ENCODE measurements at regions not wholly inside any gene's neighbourhood (a gene's known extent, or its start where the extent isn't known, plus 50 kb on each side); places are given as distances from the start of the nearest gene placed in this dataset.

DNA sequence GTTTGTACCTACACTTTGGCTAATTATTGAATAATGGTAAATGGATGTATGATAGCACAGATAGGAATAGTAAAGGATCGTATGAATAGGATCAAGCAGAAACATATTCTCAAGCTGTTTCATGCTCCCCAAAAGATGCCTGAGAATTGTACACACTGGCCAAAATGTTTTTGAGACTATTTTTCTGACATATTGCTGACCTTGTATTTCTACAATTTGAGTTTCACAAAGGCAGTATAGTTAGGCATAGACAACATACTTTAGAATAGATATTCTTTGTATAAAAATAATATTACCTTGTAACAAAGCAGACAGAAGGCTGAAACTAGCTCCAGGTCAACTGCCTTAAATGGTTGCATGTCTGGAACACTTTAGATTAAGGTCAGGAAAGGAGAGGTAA is 598.4 kb downstream of the COL12A1 start:
- ATAC-seq (ENCODE audit: insufficient read depth, low read depth): no peak
- DNase-seq: no peak
- no peak overlapping the region for H3K9ac ChIP-seq (ENCODE audit: low read depth, low read length)
- no peaks in the 10 kb centered on the region for H3K79me2 ChIP-seq (ENCODE audit: insufficient read depth, low read length)
- TF ChIP-seq, protein P1, sequence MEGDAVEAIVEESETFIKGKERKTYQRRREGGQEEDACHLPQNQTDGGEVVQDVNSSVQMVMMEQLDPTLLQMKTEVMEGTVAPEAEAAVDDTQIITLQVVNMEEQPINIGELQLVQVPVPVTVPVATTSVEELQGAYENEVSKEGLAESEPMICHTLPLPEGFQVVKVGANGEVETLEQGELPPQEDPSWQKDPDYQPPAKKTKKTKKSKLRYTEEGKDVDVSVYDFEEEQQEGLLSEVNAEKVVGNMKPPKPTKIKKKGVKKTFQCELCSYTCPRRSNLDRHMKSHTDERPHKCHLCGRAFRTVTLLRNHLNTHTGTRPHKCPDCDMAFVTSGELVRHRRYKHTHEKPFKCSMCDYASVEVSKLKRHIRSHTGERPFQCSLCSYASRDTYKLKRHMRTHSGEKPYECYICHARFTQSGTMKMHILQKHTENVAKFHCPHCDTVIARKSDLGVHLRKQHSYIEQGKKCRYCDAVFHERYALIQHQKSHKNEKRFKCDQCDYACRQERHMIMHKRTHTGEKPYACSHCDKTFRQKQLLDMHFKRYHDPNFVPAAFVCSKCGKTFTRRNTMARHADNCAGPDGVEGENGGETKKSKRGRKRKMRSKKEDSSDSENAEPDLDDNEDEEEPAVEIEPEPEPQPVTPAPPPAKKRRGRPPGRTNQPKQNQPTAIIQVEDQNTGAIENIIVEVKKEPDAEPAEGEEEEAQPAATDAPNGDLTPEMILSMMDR (IDR thresholded peaks at IDR 0.05; ENCODE audit: borderline replicate concordance, extremely low read depth, low read length, poor library complexity, severe bottlenecking): no peak
- no peak for TF ChIP-seq EZH2 (IDR thresholded peaks at IDR 0.05; ENCODE audit: borderline replicate concordance, low read depth, low read length, severe bottlenecking)
- H3K9me3 ChIP-seq (ENCODE audit: insufficient read depth, low read length, severe bottlenecking): no peaks in the 10 kb centered on the region
- no peak overlapping the region for H3K27ac ChIP-seq (ENCODE audit: low read length)
- no peaks in the 10 kb centered on the region for H4K20me1 ChIP-seq (ENCODE audit: insufficient read depth, low read length)
- no peaks in the 10 kb centered on the region for H3K4me1 ChIP-seq (ENCODE audit: insufficient read depth, low read length)
- no peaks in the 10 kb centered on the region for H3K36me3 ChIP-seq (ENCODE audit: insufficient read depth, low read length)
- no peak overlapping the region for H3K4me3 ChIP-seq (ENCODE audit: low read depth in 1 of 2, low read length in 2 of 2)
- H3K27me3 ChIP-seq (ENCODE audit: insufficient read depth, low read length, poor library complexity): no peaks in the 10 kb centered on the region
- no peak overlapping the region for H2AFZ ChIP-seq (ENCODE audit: low read depth, low read length)
- H3K4me2 ChIP-seq (ENCODE audit: insufficient read depth, low read length): no peak overlapping the region

DNA sequence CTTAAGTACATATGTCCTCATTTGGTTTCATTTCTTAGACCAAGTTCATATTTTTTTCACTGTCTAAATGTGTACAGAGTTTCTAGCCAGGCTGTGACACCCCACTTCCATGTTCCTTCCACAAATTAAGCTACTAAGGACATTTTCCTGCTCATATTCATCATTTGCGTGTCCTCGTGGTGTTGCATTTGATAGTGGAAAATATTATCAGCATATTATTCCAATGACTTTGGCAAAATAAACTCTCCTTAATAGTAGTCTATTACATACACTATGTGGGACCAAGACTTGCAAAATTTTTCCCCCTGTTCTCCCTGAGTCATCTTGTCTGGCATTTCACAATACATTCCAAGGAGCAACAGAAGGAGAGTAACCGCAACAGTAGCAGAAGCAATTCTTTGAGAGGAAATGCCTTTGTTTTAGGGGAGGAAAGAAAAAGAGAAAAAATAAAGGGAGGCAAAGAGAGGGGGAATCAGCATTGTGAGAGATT is 599.2 kb downstream of the COL12A1 start:
- no peak overlapping the region for H3K4me3 ChIP-seq (ENCODE audit: low read depth in 1 of 2, low read length in 2 of 2)
- ATAC-seq (ENCODE audit: insufficient read depth, low read depth) (no peak), DNase-seq (no peak)
- no peak overlapping the region for H3K4me2 ChIP-seq (ENCODE audit: insufficient read depth, low read length)
- H3K9ac ChIP-seq (ENCODE audit: low read depth, low read length): no peak overlapping the region
- H3K9me3 ChIP-seq (ENCODE audit: insufficient read depth, low read length, severe bottlenecking): no peaks in the 10 kb centered on the region
- H3K36me3 ChIP-seq (ENCODE audit: insufficient read depth, low read length): no peaks in the 10 kb centered on the region
- H2AFZ ChIP-seq (ENCODE audit: low read depth, low read length): no peak overlapping the region
- no peaks in the 10 kb centered on the region for H3K27me3 ChIP-seq (ENCODE audit: insufficient read depth, low read length, poor library complexity)
- TF ChIP-seq EZH2 (IDR thresholded peaks at IDR 0.05; ENCODE audit: borderline replicate concordance, low read depth, low read length, severe bottlenecking): no peak
- TF ChIP-seq, protein P1 (IDR thresholded peaks at IDR 0.05; ENCODE audit: borderline replicate concordance, extremely low read depth, low read length, poor library complexity, severe bottlenecking): no peak
- no peaks in the 10 kb centered on the region for H4K20me1 ChIP-seq (ENCODE audit: insufficient read depth, low read length)
- H3K27ac ChIP-seq (ENCODE audit: low read length): no peak overlapping the region
- no peaks in the 10 kb centered on the region for H3K79me2 ChIP-seq (ENCODE audit: insufficient read depth, low read length)
- H3K4me1 ChIP-seq (ENCODE audit: insufficient read depth, low read length): no peaks in the 10 kb centered on the region

DNA sequence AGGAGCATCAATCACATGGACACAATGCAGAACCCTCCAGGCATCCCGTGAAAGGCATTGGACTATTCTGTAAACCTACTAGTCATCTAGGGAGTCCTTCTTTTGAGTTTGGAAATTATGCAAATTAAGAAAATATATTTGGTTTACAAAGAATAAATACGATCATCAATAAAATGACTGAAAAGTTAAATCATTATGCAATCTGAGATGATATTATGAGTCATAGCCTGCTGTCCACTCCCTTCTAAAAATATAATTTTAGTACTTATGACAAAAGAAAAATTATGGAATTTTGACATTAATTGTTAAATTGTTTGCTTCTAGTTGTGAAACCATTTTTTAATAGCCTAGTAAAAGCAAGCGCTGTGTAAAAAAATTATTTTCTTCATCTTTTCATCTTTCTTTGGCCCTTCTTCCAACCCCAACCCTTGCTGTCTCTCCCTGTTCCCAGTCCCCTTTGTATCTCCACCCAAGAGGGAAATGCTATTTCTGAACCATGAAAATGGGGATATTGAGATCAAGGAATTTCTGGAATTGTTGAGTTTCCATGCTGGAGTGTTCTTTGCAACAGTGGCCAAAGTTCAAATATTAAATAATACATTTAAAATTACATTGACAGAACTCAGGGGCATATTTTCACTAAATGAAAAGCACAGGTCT is 599.8 kb downstream of the COL12A1 start:
- no peaks in the 10 kb centered on the region for H4K20me1 ChIP-seq (ENCODE audit: insufficient read depth, low read length)
- TF ChIP-seq EZH2 (IDR thresholded peaks at IDR 0.05; ENCODE audit: borderline replicate concordance, low read depth, low read length, severe bottlenecking): no peak
- TF ChIP-seq, protein P1 (IDR thresholded peaks at IDR 0.05; ENCODE audit: borderline replicate concordance, extremely low read depth, low read length, poor library complexity, severe bottlenecking): no peak
- H3K4me1 ChIP-seq (ENCODE audit: insufficient read depth, low read length): no peaks in the 10 kb centered on the region
- H3K4me3 ChIP-seq (ENCODE audit: low read depth in 1 of 2, low read length in 2 of 2): no peak overlapping the region
- H3K9me3 ChIP-seq (ENCODE audit: insufficient read depth, low read length, severe bottlenecking): no peaks in the 10 kb centered on the region
- no peak overlapping the region for H3K27ac ChIP-seq (ENCODE audit: low read length)
- no peak for ATAC-seq (ENCODE audit: insufficient read depth, low read depth)
- H3K27me3 ChIP-seq (ENCODE audit: insufficient read depth, low read length, poor library complexity): no peaks in the 10 kb centered on the region
- no peaks in the 10 kb centered on the region for H3K79me2 ChIP-seq (ENCODE audit: insufficient read depth, low read length)
- no peaks in the 10 kb centered on the region for H3K36me3 ChIP-seq (ENCODE audit: insufficient read depth, low read length)
- no peak overlapping the region for H3K4me2 ChIP-seq (ENCODE audit: insufficient read depth, low read length)
- H3K9ac ChIP-seq (ENCODE audit: low read depth, low read length): no peak overlapping the region
- no peak for DNase-seq
- no peak overlapping the region for H2AFZ ChIP-seq (ENCODE audit: low read depth, low read length)
